ENCODE measurements at regions not wholly inside any gene's neighbourhood (a gene's known extent, or its start where the extent isn't known, plus 50 kb on each side); places are given as distances from the start of the nearest gene placed in this dataset.
"Not testable (repeated sequence)": the region's sequence is repeated elsewhere in the genome, so short reads cannot be mapped to it uniquely, and the experiment has no call there.

- DNase-seq (ENCODE audit: low read depth), result no peak
Observed at GRCh38 chr2:234374736-234375135, 122.1 kb downstream of the ARL4C start.

- no peak for DNase-seq (ENCODE audit: low read depth)
Observed at GRCh38 chr2:234374150-234374508, 122.8 kb downstream of the ARL4C start.

GRCh38 chr2:234373481-234374149 is 123.3 kb downstream of the ARL4C start:
- DNase-seq (ENCODE audit: low read depth), result no peak

- DNase-seq (ENCODE audit: low read depth), result no peak
Observed at GRCh38 chr2:234373060-234373459, 123.8 kb downstream of the ARL4C start.

- DNase-seq (ENCODE audit: low read depth), result no peak
Observed at GRCh38 chr2:234372506-234372905, 124.4 kb downstream of the ARL4C start.

GRCh38 chr2:234368861-234369261 is 128.0 kb downstream of the ARL4C start:
- peak; percentile 85 for DNase-seq (ENCODE audit: low read depth)

- DNase-seq (ENCODE audit: low read depth), result peak; percentile 46
Observed at GRCh38 chr2:234366891-234367290, 130.0 kb downstream of the ARL4C start.

- no peak for DNase-seq (ENCODE audit: low read depth)
Observed at GRCh38 chr2:234364661-234365060, 132.2 kb downstream of the ARL4C start.

- DNase-seq (ENCODE audit: low read depth), result no peak
Observed at GRCh38 chr2:234363647-234364294, 133.1 kb downstream of the ARL4C start.

GRCh38 chr2:234363011-234363487 is 133.8 kb downstream of the ARL4C start:
- DNase-seq (ENCODE audit: low read depth), result peak; percentile 8

- not testable (repeated sequence) for DNase-seq (ENCODE audit: low read depth)
Observed at GRCh38 chr2:234360313-234360975, 136.4 kb downstream of the ARL4C start.

- no peak for DNase-seq (ENCODE audit: low read depth)
Observed at GRCh38 chr2:234357666-234358065, 139.2 kb downstream of the ARL4C start.

- no peak for DNase-seq (ENCODE audit: low read depth)
Observed at GRCh38 chr2:234355808-234356365, 141.0 kb downstream of the ARL4C start.

GRCh38 chr2:234355021-234355720 is 141.7 kb downstream of the ARL4C start:
- no peak for DNase-seq (ENCODE audit: low read depth)

GRCh38 chr2:234352270-234352669 is 144.6 kb downstream of the ARL4C start:
- DNase-seq (ENCODE audit: low read depth), result no peak

GRCh38 chr2:234351866-234352265 is 145.0 kb downstream of the ARL4C start:
- not testable (repeated sequence) for DNase-seq (ENCODE audit: low read depth)

GRCh38 chr2:234348081-234348480 is 148.8 kb downstream of the ARL4C start:
- DNase-seq (ENCODE audit: low read depth), result no peak

- DNase-seq (ENCODE audit: low read depth), result no peak
Observed at GRCh38 chr2:234345921-234346320, 151.0 kb downstream of the ARL4C start.

GRCh38 chr2:234344012-234344411 is 152.9 kb downstream of the ARL4C start:
- DNase-seq (ENCODE audit: low read depth), result no peak

GRCh38 chr2:234343372-234343771 is 153.5 kb downstream of the ARL4C start:
- no peak for DNase-seq (ENCODE audit: low read depth)

- DNase-seq (ENCODE audit: low read depth), result no peak
Observed at GRCh38 chr2:234341306-234341985, 155.4 kb downstream of the ARL4C start.

- no peak for DNase-seq (ENCODE audit: low read depth)
Observed at GRCh38 chr2:234339501-234339900, 157.4 kb downstream of the ARL4C start.
